Uterus (tissue), 3 donors: ENCODE measurements at regions not wholly inside any gene's neighbourhood (a gene's known extent, or its start where the extent isn't known, plus 50 kb on each side); places are given as distances from the start of the nearest gene placed in this dataset.
"Not testable (repeated sequence)": the region's sequence is repeated elsewhere in the genome, so short reads cannot be mapped to it uniquely, and the experiment has no call there.

Experiments used
- DNase-seq, 2 donors: peaks; one replicate each; pipeline ENCODE4 v3.0.0-alpha.2; 2019 to 2020
- H3K27ac ChIP-seq, 2 donors: fragments of 200-600 bp; sonication (generic); 1 replicate in 1 of 2; 2 replicates in 1 of 2; pipeline ENCODE4 v1.5.1; 2016 to 2018
- H3K27me3 ChIP-seq, 2 donors: fragments of 200-600 bp; sonication (generic); one replicate each; pipeline ENCODE4 v1.5.1; 2018 to 2019; ENCODE audit warnings: control low read depth in 1 of 2
- H3K36me3 ChIP-seq, 2 donors: fragments of 200-600 bp; sonication (generic); one replicate each; pipeline ENCODE4 v1.5.1; 2019; ENCODE audit warnings: control low read depth in 1 of 2
- H3K4me1 ChIP-seq, 2 donors: fragments of 200-600 bp; sonication (generic); one replicate each; pipeline ENCODE4 v1.5.1; 2018 to 2019; ENCODE audit warnings: control low read depth in 1 of 2
- H3K4me3 ChIP-seq, 2 donors: fragments of 200-600 bp; sonication (generic); 1 replicate in 1 of 2; 2 replicates in 1 of 2; pipeline ENCODE4 v1.5.1; 2018 to 2019; ENCODE audit warnings: mild to moderate bottlenecking in 1 of 2
- H3K9me3 ChIP-seq, 2 donors: fragments of 200-600 bp; sonication (generic); one replicate each; pipeline ENCODE4 v1.5.1; 2019; ENCODE audit warnings: control low read depth in 1 of 2
- POLR2A ChIP-seq, 2 donors: fragments of 450-650 bp; IDR thresholded peaks; one replicate each; pipeline ENCODE4 v1.6.1; 2016; ENCODE audit warnings: antibody characterized with exemption in 2 of 2, mild to moderate bottlenecking in 1 of 2, moderate library complexity in 1 of 2
- intact Hi-C: fragments of 100-400 bp; cut with DNase I; formaldehyde crosslinking; loops from one replicate; pipeline ENCODE4 v1.15.1; 2023; ENCODE audit warnings: low total_unique reads
- TF ChIP-seq, protein P1 (sequence below), 4 experiments: fragments of 200-600 bp in 2 of 4; fragments of 450-650 bp in 2 of 4; sonication (generic) in 2 of 4; IDR thresholded peaks; one replicate each; pipeline ENCODE4 v1.5.1; 2016 to 2019; ENCODE audit warnings: antibody characterized with exemption in 4 of 4, mild to moderate bottlenecking in 2 of 4, moderate library complexity in 1 of 4
- donor health status: DM: yes; HTN: yes; CAD: no.

- H3K27ac ChIP-seq, result no peak overlapping the region
- no peak overlapping the region for H3K4me3 ChIP-seq
- TF ChIP-seq, protein P1, sequence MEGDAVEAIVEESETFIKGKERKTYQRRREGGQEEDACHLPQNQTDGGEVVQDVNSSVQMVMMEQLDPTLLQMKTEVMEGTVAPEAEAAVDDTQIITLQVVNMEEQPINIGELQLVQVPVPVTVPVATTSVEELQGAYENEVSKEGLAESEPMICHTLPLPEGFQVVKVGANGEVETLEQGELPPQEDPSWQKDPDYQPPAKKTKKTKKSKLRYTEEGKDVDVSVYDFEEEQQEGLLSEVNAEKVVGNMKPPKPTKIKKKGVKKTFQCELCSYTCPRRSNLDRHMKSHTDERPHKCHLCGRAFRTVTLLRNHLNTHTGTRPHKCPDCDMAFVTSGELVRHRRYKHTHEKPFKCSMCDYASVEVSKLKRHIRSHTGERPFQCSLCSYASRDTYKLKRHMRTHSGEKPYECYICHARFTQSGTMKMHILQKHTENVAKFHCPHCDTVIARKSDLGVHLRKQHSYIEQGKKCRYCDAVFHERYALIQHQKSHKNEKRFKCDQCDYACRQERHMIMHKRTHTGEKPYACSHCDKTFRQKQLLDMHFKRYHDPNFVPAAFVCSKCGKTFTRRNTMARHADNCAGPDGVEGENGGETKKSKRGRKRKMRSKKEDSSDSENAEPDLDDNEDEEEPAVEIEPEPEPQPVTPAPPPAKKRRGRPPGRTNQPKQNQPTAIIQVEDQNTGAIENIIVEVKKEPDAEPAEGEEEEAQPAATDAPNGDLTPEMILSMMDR (IDR thresholded peaks at IDR 0.05), result no peak
- TF ChIP-seq POLR2A (IDR thresholded peaks at IDR 0.05), result no peak
- no peaks in the 10 kb centered on the region for H3K9me3 ChIP-seq
- no peaks in the 10 kb centered on the region for H3K27me3 ChIP-seq
- DNase-seq, result no peak
- no peaks in the 10 kb centered on the region for H3K4me1 ChIP-seq
- H3K36me3 ChIP-seq, result no peaks in the 10 kb centered on the region
- intact Hi-C loops, result no loop called here
Measured at GRCh38 chr7:69246758-69247157, 351.5 kb upstream of the AUTS2 start.

- H3K27ac ChIP-seq, H3K9me3 ChIP-seq, DNase-seq, intact Hi-C loops, H3K27me3 ChIP-seq, H3K4me1 ChIP-seq, H3K36me3 ChIP-seq, H3K4me3 ChIP-seq: not testable (repeated sequence)
Measured at GRCh38 chr7:69248382-69248828, 349.9 kb upstream of the AUTS2 start.

GRCh38 chr7:69250958-69251357 lies 347.3 kb upstream of the AUTS2 start:
- Histone ChIP-seq H3K4me1 (no peaks in the 10 kb centered on the region), H3K9me3 (no peaks in the 10 kb centered on the region), H3K27ac (no peak overlapping the region), H3K4me3 (no peak overlapping the region), H3K36me3 (no peaks in the 10 kb centered on the region), H3K27me3 (no peaks in the 10 kb centered on the region)
- DNase-seq, result no peak
- intact Hi-C loops, result no loop called here
- no peak for TF ChIP-seq POLR2A (IDR thresholded peaks at IDR 0.05)
- TF ChIP-seq, protein P1 (IDR thresholded peaks at IDR 0.05), result no peak

DNA sequence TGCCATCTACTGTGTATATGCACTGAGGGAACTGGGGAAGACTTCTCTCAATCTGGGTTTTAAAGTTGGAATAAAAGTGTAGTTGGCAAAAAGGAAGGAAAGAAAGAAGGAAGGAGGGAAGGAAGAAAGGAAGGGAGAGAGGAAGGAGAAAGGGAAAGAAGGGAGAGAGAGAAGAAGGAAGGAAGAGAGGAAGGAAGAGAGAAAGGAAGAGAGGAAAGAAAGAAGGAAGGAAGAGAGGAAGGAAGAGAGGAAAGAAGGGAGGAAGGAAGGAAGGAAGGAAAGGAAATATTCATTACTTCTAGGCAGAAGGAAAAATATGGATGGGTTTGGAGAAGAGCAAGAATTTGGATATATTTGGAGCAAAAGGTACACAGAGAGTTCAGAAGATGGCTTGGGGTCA lies 343.6 kb upstream of the AUTS2 start:
- intact Hi-C loops, result no loop called here
- no peaks in the 10 kb centered on the region for H3K9me3 ChIP-seq
- H3K27me3 ChIP-seq, result no peaks in the 10 kb centered on the region
- H3K4me3 ChIP-seq, result no peak overlapping the region
- no peak overlapping the region for H3K27ac ChIP-seq
- no peaks in the 10 kb centered on the region for H3K36me3 ChIP-seq
- no peaks in the 10 kb centered on the region for H3K4me1 ChIP-seq
- TF ChIP-seq POLR2A (IDR thresholded peaks at IDR 0.05), result no peak
- TF ChIP-seq, protein P1 (IDR thresholded peaks at IDR 0.05), result no peak
- no peak for DNase-seq

DNA sequence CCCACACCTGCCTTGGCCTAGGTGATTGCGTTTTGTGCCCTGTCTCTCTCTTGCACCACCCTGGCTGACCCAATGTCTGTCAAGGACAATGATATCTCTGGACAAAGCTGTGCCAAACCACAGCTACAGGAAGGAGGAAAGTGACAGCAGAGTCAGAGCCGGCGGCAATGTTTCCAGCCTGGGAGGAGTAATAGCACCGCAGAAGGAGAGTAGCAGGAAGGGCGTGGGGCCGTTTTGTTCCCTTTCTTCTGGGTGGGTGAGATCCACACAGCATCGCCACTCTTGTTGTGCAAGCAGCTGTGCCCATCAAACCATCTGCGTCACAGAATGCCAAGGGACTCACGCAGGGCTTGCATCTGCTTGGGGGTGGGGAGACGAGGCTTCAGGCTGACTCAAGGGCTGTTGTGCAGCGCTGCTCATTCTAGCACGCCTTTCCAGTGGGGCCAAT lies 341.6 kb upstream of the AUTS2 start:
- intact Hi-C loops, result no loop called here
- Histone ChIP-seq H3K27ac (no peak overlapping the region), H3K36me3 (no peaks in the 10 kb centered on the region), H3K4me1 (no peaks in the 10 kb centered on the region), H3K9me3 (no peaks in the 10 kb centered on the region), H3K4me3 (no peak overlapping the region), H3K27me3 (no peaks in the 10 kb centered on the region)
- no peak for TF ChIP-seq POLR2A (IDR thresholded peaks at IDR 0.05)
- TF ChIP-seq, protein P1 (IDR thresholded peaks at IDR 0.05), result no peak
- peak; percentile 14 to 15 for DNase-seq

DNA sequence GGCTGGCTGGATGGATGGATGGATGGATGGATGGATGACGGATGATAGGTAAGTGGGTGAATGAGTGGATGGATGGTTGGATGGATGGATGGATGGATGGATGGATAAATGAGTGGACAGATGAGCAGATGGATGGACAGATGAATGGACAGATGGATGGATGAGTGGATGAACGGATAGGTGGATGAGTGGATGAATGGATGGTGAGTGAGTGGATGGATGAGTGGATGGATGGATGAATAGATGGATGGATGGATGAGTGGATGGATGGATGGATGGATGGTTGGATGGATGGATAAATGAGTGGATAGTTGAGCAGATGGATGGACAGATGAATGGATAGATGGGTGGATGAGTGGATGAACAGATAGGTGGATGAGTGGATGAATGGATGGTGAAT lies 340.7 kb upstream of the AUTS2 start:
- no peaks in the 10 kb centered on the region for H3K9me3 ChIP-seq

More for the DNA sequence above, 340.7 kb upstream of the AUTS2 start:
- no peaks in the 10 kb centered on the region for H3K36me3 ChIP-seq
- no peaks in the 10 kb centered on the region for H3K27me3 ChIP-seq
- intact Hi-C loops, result no loop called here
- no peak for DNase-seq
- H3K27ac ChIP-seq, result no peak overlapping the region
- TF ChIP-seq, protein P1 (IDR thresholded peaks at IDR 0.05), result no peak
- TF ChIP-seq POLR2A (IDR thresholded peaks at IDR 0.05), result no peak
- H3K4me1 ChIP-seq, result no peaks in the 10 kb centered on the region
- no peak overlapping the region for H3K4me3 ChIP-seq
